NCI-H774 (cell line): ENCODE measurements at regions not wholly inside any gene's neighbourhood (a gene's known extent, or its start where the extent isn't known, plus 50 kb on each side); places are given as distances from the start of the nearest gene placed in this dataset.
"Not testable (repeated sequence)": the region's sequence is repeated elsewhere in the genome, so short reads cannot be mapped to it uniquely, and the experiment has no call there.

Source experiments
- DNase-seq: peaks from one replicate; lab custom pipeline; 2025; lab: John Stamatoyannopoulos, UW

DNA sequence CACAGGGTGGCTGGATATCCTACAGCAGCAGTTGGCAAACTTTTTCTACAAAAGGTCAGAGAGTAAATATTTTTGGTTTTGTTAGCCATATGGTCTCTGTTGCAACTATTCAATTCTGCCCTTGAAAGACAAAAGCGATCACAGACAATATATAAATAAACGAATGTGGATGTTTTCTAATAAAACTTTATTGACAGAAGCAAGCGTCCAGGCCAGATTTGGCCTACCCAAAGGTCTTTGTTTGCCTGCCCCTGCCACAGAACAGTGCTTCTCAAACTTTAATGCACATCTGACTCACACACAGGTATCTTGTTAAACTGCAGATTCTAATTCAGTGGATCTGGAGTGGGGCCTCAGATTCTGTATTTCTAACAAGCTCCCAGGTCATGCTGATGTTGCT is 621.4 kb upstream of the DIPK2B start:
- DNase-seq: no peak

GRCh38 chrX:45818913-45819312 is 618.2 kb upstream of the DIPK2B start:
- DNase-seq: no peak

DNA sequence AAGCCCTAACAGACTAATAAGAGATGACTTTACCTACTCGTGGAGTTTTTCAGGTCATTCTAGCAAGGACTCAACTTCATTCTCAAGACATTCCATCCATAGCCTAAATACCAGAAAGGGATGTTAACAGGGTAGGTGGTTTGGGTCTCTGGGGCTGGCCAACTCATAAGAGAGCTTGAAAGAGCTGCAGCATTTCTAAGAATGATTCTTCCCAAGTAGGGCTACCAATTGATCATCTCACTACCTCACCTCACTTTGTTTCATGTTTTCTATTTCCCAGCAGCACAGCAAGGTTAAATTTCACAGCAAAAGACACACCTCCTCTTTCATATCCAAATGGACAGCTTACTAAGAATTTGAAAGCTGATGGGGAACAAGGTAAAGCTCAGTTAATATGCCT is 614.8 kb upstream of the DIPK2B start:
- DNase-seq: no peak

DNA sequence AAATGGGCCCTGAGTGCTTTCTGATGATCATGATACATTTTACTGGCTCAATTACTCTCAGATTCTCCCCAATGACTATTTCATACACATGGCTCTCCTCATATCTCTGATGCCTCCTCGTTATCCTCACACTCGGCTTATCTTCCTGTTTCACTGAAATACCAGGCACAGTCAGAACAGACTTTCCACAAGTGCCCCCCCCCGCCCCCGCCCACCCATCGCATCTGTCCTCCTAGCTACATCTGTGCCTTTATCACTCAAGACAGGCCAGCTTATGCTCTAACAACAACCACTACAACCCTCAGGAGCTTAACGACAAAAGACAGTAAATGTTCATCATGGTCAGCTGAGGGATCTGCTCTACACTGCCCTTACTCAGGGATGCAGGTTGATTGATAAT is 610.6 kb upstream of the DIPK2B start:
- no peak for DNase-seq

DNA sequence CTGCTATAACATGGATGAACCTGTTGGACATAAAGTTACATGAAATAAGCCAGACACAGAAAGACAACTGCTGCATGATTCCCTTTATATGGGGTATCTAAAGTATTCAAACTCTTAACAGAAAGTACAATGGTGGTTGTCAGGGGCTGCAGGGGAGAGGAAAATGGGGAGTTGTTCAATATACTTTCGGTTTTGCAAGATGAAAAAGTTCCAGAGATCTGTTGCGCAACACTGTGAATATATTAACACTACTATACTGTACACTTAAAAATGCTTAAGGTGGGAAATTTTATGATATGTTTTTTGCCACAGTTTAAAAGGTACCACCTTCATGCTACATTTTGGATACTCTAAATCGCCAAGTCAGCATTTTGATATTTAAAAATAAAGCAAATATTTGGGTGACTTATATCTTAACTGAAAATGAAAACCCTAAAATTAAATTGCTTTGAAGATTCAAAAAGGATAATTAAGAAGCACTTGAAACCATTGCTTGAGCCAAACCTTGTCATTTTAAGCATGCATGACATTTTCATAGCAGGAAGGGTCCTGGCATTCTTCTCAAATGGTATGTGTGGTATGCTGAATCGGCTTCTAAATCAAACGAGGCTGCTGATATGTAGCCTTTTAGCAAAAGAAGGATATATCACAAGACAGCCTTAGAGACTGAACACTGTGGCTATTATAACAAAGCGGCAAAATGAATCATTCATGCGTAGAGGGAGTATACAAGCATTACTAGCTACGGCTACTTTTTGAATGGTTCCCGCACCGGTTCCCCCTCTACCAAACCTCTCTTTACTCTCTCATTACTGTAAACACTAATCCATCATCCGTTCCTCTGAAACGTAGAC is 607.1 kb upstream of the DIPK2B start:
- no peak for DNase-seq

DNA sequence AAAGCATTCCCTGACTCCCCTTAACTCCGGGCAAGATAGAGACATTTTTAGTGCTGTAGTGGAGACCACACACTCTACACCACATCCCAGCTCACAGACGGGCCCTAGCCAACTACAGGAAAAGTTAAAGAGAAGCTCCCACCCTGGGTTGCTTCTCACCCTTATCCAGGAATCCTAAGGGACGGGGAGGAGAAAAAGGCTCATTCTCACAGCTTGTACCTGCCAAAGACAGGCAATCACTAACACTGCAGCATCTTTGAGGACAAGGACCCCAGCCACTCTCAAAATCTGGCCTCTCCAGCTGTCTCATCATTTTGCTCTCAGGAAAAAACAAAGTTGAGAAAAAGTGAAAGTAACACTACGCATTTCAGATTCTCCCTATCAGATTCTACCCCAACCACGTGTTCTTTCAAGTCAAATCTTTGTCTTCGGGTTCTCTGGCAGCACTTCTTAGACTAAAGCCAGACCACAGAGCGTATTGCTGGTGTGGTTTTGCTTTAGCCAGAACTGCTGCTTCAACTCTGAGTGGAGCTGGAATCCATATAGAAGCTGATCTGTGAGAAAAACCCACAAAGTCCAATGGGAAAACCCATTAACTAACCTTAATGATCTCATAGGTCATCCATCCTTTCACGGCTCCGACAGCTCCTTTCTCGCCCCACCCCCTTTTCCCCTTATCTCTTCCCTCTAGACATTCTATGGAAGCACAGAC is 605.9 kb upstream of the DIPK2B start:
- no peak for DNase-seq

GRCh38 chrX:45804276-45804675 is 603.6 kb upstream of the DIPK2B start:
- no peak for DNase-seq

GRCh38 chrX:45803383-45803921 is 602.8 kb upstream of the DIPK2B start:
- DNase-seq: no peak

DNA sequence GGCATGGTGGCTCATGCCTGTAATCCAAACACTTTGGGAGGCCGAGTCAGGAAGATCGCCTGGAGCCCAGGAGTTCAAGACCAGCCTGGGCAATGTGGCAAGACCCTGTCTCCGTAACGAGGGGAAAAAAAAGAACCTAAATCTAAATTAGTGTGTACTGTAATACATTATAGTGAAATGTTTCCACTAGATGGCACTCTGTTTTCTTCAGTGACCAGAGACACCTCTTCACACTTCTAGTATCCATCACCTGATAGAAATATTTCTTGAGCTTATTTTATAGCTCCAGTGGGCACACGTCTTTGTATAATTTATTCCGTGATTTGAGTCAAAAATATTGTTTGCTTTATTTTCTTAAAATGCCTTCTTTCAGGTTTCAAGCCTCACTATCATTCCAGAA is 600.9 kb upstream of the DIPK2B start:
- DNase-seq: no peak

DNA sequence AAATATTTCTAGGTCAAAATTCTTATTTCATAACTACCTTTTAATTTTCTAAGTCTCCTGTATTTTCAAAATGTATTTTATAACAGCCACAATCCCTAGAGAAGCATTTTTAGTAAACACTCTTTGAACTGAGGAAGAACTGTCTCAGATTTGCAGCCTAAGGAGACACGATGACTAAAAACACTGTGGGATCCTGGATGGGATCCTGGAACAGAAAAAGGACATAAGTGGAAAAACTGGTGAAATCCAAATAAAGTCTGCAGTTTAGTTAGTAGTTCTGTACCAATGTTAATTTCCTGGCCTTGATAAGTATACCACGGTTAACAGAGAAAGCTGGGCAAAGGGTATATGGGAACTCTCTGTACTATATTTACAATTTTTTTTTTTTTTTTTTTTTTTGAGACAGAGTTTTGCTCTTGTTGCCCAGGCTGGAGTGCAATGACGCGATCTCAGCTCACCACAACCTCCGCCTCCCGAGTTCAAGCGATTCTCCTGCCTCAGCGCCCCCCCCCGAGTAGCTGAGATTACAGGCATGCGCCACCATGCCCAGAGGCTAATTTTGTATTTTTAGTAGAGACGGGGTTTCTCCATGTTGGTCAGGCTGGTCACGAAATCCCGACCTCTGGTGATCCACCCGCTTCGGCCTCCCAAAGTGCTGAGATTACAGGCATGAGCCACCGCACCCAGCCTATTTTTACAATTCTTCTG is 600.2 kb upstream of the DIPK2B start:
- DNase-seq: not testable (repeated sequence)

- no peak for DNase-seq
These were observed 598.9 kb upstream of the DIPK2B start for GRCh38 chrX:45799576-45799975.

- DNase-seq: no peak
These were observed 594.9 kb upstream of the DIPK2B start for GRCh38 chrX:45795546-45795945.

- no peak for DNase-seq
These were observed 594.3 kb upstream of the DIPK2B start for GRCh38 chrX:45794995-45795337.

GRCh38 chrX:45794323-45794994 is 593.8 kb upstream of the DIPK2B start:
- DNase-seq: no peak

- DNase-seq: no peak
These were observed 588.3 kb upstream of the DIPK2B start for GRCh38 chrX:45788941-45789348.

DNA sequence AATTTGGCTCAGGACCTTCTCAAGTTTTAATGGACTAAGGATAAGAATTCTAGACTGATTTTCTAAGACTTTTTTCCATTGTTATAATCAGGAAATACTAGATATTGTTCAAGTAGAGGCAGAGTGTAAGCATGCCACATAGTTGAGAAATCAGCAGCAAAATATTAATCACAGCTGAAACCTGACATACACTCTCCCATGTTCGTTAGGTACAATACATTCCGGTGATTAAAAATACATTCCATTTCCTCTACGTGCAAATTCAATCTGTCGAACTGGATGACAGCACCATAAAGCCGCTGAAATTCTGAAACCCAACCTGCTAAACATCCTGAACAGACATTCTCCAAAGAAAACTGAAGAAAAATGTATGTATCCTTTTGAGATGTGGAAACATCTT is 587.6 kb upstream of the DIPK2B start:
- no peak for DNase-seq

GRCh38 chrX:45784590-45784989 is 583.9 kb upstream of the DIPK2B start:
- no peak for DNase-seq

DNA sequence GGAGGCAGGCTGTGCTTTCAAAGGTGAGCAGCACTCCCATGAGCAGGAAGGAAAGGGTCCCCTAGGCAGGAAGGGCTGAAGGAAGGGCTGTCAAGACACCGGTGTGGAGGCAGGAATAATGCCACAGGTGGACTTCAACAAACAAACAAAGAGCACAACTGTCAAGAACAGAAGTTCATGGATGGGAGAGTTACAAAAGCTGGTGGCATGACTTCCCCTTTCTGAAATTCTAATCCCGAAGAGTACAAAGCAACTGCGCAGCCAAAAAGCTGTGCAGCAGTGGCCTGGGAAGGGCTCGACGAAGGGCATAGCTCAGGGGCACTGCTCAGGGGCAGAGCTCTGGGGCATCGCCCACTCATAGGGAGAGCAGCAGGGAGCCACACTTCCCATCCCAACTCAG is 582.3 kb upstream of the DIPK2B start:
- no peak for DNase-seq

- DNase-seq: no peak
These were observed 581.4 kb upstream of the DIPK2B start for GRCh38 chrX:45781901-45782553.

- DNase-seq: no peak
These were observed 577.9 kb upstream of the DIPK2B start for GRCh38 chrX:45778616-45779015.

- DNase-seq: no peak
These were observed 576.7 kb upstream of the DIPK2B start for GRCh38 chrX:45777366-45777765.

DNA sequence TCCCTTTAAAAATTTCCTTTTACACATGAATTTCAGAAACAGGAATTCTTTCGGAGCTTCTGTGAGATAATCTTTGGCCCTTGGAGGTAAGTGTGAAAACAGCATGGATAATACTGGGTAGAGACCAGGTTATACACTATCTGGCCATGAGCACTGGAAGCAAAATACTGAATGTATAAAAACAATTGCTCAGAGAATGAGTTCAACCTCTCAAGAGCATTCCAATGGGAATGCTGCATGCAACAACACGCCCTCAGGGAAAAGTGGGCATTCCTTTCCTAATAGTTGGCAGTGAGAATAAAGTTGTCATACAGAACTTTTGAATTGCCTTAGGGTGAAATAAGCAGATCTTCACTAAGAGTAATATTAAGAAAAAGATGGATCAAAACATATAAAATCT is 574.8 kb upstream of the DIPK2B start:
- no peak for DNase-seq
